ENCODE measurements at regions not wholly inside any gene's neighbourhood (a gene's known extent, or its start where the extent isn't known, plus 50 kb on each side); places are given as distances from the start of the nearest gene placed in this dataset.

DNA sequence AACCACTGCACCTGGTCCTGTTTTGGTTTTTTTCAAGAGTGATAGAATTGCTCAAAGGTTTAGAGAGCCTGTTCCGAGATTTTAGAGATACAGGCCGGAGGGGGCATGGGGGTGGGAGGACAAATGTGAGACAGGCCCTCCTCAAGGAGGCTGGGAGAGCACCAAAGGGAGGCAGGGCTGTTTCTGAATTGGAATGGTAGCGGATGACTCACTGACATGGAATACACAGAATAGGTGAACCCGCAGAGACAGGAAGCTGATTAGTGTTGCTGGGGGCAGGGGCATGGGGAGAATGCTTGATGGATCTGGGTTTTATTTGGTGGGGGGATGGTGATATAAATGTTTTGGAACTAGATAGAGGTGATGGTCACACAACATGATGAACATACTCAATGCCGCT, 111.0 kb upstream of the MGAT5 start:
- Histone ChIP-seq H4K20me1 (ENCODE audit: insufficient read depth, low read length) (no peaks in the 10 kb centered on the region), H3K27me3 (ENCODE audit: insufficient read depth, low read length) (no peaks in the 10 kb centered on the region), H3K4me1 (ENCODE audit: insufficient read depth, low read length) (peaks cover 22% of the 10 kb centered on the region), H3K79me2 (ENCODE audit: insufficient read depth, low read length) (peaks cover 42% of the 10 kb centered on the region), H3K4me3 (ENCODE audit: insufficient read depth, low read length) (no peak overlapping the region), H3K9me3 (ENCODE audit: low read depth, low read length) (no peaks in the 10 kb centered on the region), H2AFZ (ENCODE audit: low read length) (no peak overlapping the region), H3K27ac (ENCODE audit: low read depth, low read length) (no peak overlapping the region), H3K36me3 (ENCODE audit: insufficient read depth, low read length) (no peaks in the 10 kb centered on the region), H3K4me2 (ENCODE audit: insufficient read depth, low read length) (no peak overlapping the region)
- DNase-seq (ENCODE audit: insufficient read length, low spot score, missing footprints), result no peak
- TF ChIP-seq, protein P1, sequence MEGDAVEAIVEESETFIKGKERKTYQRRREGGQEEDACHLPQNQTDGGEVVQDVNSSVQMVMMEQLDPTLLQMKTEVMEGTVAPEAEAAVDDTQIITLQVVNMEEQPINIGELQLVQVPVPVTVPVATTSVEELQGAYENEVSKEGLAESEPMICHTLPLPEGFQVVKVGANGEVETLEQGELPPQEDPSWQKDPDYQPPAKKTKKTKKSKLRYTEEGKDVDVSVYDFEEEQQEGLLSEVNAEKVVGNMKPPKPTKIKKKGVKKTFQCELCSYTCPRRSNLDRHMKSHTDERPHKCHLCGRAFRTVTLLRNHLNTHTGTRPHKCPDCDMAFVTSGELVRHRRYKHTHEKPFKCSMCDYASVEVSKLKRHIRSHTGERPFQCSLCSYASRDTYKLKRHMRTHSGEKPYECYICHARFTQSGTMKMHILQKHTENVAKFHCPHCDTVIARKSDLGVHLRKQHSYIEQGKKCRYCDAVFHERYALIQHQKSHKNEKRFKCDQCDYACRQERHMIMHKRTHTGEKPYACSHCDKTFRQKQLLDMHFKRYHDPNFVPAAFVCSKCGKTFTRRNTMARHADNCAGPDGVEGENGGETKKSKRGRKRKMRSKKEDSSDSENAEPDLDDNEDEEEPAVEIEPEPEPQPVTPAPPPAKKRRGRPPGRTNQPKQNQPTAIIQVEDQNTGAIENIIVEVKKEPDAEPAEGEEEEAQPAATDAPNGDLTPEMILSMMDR (IDR thresholded peaks at IDR 0.05; ENCODE audit: extremely low read depth, low read depth, low read length), result no peak

DNA sequence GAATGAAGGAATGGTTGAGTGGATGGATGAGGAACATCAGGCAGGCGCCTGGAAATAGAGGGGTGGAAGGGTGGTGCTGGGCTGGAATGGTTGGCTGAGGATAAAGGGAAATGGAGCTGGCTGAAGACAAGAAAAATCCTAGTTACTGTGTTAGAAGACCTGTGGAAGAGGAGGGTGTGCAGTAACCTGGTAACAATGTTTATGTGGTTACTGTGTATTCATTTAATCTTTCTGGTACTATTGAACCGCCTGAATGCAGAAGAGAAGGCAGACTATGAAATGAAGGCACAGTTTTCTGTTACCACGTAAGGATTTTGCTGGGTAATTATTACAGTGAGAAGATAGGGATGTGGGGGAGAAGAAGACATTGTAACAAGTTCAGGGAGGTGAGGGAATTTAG, 110.3 kb upstream of the MGAT5 start:
- no peaks in the 10 kb centered on the region for H3K9me3 ChIP-seq (ENCODE audit: low read depth, low read length)
- DNase-seq (ENCODE audit: insufficient read length, low spot score, missing footprints), result no peak
- H3K36me3 ChIP-seq (ENCODE audit: insufficient read depth, low read length), result no peaks in the 10 kb centered on the region
- no peaks in the 10 kb centered on the region for H4K20me1 ChIP-seq (ENCODE audit: insufficient read depth, low read length)
- H3K27me3 ChIP-seq (ENCODE audit: insufficient read depth, low read length), result no peaks in the 10 kb centered on the region
- peaks cover 15% of the 10 kb centered on the region for H3K4me1 ChIP-seq (ENCODE audit: insufficient read depth, low read length)
- no peak overlapping the region for H3K4me2 ChIP-seq (ENCODE audit: insufficient read depth, low read length)
- H3K4me3 ChIP-seq (ENCODE audit: insufficient read depth, low read length), result no peak overlapping the region
- TF ChIP-seq, protein P1 (IDR thresholded peaks at IDR 0.05; ENCODE audit: extremely low read depth, low read depth, low read length), result no peak
- no peak overlapping the region for H3K27ac ChIP-seq (ENCODE audit: low read depth, low read length)
- H2AFZ ChIP-seq (ENCODE audit: low read length), result no peak overlapping the region
- H3K79me2 ChIP-seq (ENCODE audit: insufficient read depth, low read length), result peaks cover 40% of the 10 kb centered on the region

DNA sequence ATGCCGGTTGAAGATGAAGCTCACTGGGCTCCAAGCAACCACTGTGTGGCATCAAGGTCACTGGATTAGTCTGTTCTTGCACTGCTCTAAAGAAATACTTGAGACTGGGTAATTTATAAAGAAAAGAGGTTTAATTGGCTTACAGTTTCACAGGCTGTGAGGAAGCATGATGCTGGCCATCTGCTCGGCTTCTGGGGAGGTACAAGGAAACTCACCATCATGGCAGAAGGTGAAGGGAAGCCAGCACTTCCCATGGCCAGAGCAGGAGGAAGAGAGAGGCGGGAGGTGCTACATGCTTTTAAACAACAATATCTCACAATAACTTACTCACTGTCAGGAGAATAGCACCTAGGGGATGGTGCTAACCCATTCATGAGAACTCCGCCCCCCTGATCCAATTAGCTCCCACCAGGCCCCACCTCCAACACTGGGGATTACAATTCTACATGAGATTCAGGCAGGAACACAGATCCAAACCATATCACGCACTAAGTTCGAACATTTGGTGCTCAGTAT, 109.7 kb upstream of the MGAT5 start:
- TF ChIP-seq, protein P1 (IDR thresholded peaks at IDR 0.05; ENCODE audit: extremely low read depth, low read depth, low read length), result no peak
- H3K36me3 ChIP-seq (ENCODE audit: insufficient read depth, low read length), result no peaks in the 10 kb centered on the region
- H2AFZ ChIP-seq (ENCODE audit: low read length), result no peak overlapping the region
- no peak overlapping the region for H3K27ac ChIP-seq (ENCODE audit: low read depth, low read length)
- no peaks in the 10 kb centered on the region for H3K9me3 ChIP-seq (ENCODE audit: low read depth, low read length)
- peaks cover 15% of the 10 kb centered on the region for H3K4me1 ChIP-seq (ENCODE audit: insufficient read depth, low read length)
- no peak for DNase-seq (ENCODE audit: insufficient read length, low spot score, missing footprints)
- no peaks in the 10 kb centered on the region for H4K20me1 ChIP-seq (ENCODE audit: insufficient read depth, low read length)
- no peak overlapping the region for H3K4me2 ChIP-seq (ENCODE audit: insufficient read depth, low read length)
- H3K79me2 ChIP-seq (ENCODE audit: insufficient read depth, low read length), result peaks cover 34% of the 10 kb centered on the region
- H3K27me3 ChIP-seq (ENCODE audit: insufficient read depth, low read length), result no peaks in the 10 kb centered on the region
- H3K4me3 ChIP-seq (ENCODE audit: insufficient read depth, low read length), result no peak overlapping the region

DNA sequence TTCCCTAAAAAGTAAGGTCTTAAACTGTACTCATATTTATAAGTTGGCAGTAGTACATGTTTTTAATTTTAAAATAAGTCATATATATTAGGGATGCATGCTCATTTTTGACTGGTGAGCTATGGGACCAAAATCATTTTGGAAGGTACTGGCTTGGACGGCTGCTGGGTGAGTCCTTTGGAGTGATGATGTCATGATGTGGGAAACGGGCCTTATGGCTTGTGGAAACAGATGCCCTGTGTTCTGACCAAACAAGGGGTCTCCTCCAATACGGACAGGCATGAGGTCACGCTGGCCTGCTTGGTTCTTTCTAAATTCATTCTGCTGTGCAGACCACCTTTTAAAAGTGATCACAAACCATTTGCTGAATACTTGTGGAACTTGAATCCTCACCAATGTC, 109.2 kb upstream of the MGAT5 start:
- no peak for DNase-seq (ENCODE audit: insufficient read length, low spot score, missing footprints)
- Histone ChIP-seq H3K27me3 (ENCODE audit: insufficient read depth, low read length) (no peaks in the 10 kb centered on the region), H3K9me3 (ENCODE audit: low read depth, low read length) (no peaks in the 10 kb centered on the region), H4K20me1 (ENCODE audit: insufficient read depth, low read length) (no peaks in the 10 kb centered on the region), H3K4me3 (ENCODE audit: insufficient read depth, low read length) (no peak overlapping the region), H3K4me2 (ENCODE audit: insufficient read depth, low read length) (no peak overlapping the region), H3K79me2 (ENCODE audit: insufficient read depth, low read length) (peaks cover 29% of the 10 kb centered on the region), H3K36me3 (ENCODE audit: insufficient read depth, low read length) (no peaks in the 10 kb centered on the region), H2AFZ (ENCODE audit: low read length) (no peak overlapping the region), H3K27ac (ENCODE audit: low read depth, low read length) (no peak overlapping the region), H3K4me1 (ENCODE audit: insufficient read depth, low read length) (peaks cover 15% of the 10 kb centered on the region)
- TF ChIP-seq, protein P1 (IDR thresholded peaks at IDR 0.05; ENCODE audit: extremely low read depth, low read depth, low read length), result no peak
